C4-2B (cell line): ENCODE measurements at regions not wholly inside any gene's neighbourhood (a gene's known extent, or its start where the extent isn't known, plus 50 kb on each side); places are given as distances from the start of the nearest gene placed in this dataset.
"Not testable (repeated sequence)": the region's sequence is repeated elsewhere in the genome, so short reads cannot be mapped to it uniquely, and the experiment has no call there.

Experiments used
- H3K27ac ChIP-seq: fragments of 450-650 bp; 2 replicates; pipeline ENCODE4 v1.5.1; 2017
- CTCF ChIP-seq: fragments of 450-650 bp; conservative IDR thresholded peaks from 2 replicates; pipeline ENCODE4 v1.5.1; 2017; ENCODE audit warnings: mild to moderate bottlenecking
- ZFX ChIP-seq: fragments of 450-650 bp; IDR thresholded peaks from 2 replicates; pipeline ENCODE4 v1.6.1; 2017

GRCh38 chr2:128516938-128517337, 198.3 kb upstream of the HS6ST1 start:
- no peak overlapping the region for H3K27ac ChIP-seq
- TF ChIP-seq ZFX (no peak), CTCF (no peak)

DNA sequence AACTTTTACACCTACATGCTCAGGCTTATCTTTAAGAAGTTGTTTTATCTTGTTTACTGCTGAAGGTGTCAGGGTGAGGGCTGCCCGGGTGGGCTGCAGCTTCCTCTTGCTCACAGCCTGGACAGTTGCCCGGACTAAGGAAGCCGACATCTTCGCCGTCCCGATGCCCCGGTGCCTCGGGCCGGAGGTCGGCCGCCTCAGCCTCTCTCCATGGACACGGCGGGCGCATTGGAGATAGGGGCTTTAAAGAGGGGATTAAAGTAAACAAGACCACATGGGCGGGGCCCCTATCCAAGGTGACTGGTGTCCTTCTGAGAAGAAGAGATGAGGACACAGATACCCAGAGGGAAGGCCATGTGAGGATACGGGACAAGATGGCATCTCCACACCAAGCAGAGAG, 200.4 kb upstream of the HS6ST1 start:
- not testable (repeated sequence) for H3K27ac ChIP-seq

GRCh38 chr2:128519517-128520215, 201.0 kb upstream of the HS6ST1 start:
- H3K27ac ChIP-seq: no peak overlapping the region
- TF ChIP-seq CTCF: no peak
- TF ChIP-seq ZFX: no peak

GRCh38 chr2:128520340-128520739, 201.7 kb upstream of the HS6ST1 start:
- no peak overlapping the region for H3K27ac ChIP-seq
- TF ChIP-seq CTCF (no peak), ZFX (no peak)

GRCh38 chr2:128520791-128521190, 202.1 kb upstream of the HS6ST1 start:
- TF ChIP-seq CTCF: no peak
- no peak for TF ChIP-seq ZFX
- H3K27ac ChIP-seq: no peak overlapping the region

GRCh38 chr2:128521482-128521881, 202.8 kb upstream of the HS6ST1 start:
- no peak for TF ChIP-seq ZFX
- H3K27ac ChIP-seq: no peak overlapping the region

DNA sequence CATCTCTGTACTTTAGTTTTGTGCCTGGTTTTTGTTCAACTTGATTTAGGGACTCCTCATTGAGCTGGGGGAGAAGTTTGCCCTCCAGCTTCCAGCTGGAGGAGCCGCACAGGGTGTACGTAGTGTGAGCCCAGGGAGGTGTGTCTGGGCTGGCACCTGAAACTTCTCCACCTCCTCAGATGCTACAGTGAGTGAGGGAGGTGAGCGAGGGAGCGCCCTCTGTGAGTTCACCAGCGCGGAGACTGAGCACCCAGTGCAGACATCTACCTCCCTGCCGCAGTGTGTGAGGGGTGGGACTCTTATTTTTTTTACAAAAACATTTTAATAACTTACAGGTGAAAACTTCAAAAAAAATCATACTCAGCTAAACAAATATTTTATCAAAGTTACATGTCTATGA, 204.2 kb upstream of the HS6ST1 start:
- H3K27ac ChIP-seq: no peak overlapping the region
- TF ChIP-seq ZFX (no peak), CTCF (no peak)

DNA sequence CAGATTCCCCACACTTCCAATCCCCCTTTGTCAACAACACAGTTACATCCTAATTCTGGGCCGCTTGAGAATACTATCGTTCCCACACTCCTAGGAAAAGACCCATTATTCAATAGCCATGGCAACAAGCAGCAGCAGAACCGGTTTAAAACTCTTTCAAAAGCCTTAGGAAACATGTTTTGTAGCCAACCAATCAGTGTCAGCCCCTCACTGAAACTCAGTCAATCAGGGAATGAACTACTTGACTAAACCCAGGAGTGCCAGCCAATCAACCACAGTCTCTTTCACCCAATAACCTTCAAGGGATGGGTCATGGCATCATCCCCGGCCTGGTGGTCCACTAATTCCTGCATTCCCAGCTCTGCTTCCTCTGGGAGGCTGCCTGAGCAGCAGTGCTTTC, 204.8 kb upstream of the HS6ST1 start:
- TF ChIP-seq CTCF (no peak), ZFX (no peak)
- no peak overlapping the region for H3K27ac ChIP-seq
